Epithelial cell of proximal tubule (primary cell): ENCODE measurements at regions not wholly inside any gene's neighbourhood (a gene's known extent, or its start where the extent isn't known, plus 50 kb on each side); places are given as distances from the start of the nearest gene placed in this dataset.
A peak's percentile ranks its signal among the peaks of the same experiment; 100 is the strongest.
"Not testable (repeated sequence)": the region's sequence is repeated elsewhere in the genome, so short reads cannot be mapped to it uniquely, and the experiment has no call there.

ENCODE experiments used
- DNase-seq: peaks from one replicate; pipeline ENCODE4 v3.0.0-alpha.2; 2011; ENCODE audit warnings: low read depth
- H3K4me3 ChIP-seq: 2 replicates; pipeline ENCODE4 v1.5.1; 2011; ENCODE audit warnings: low read depth, mild to moderate bottlenecking, low read length
- TF ChIP-seq, protein P1 (sequence below): conservative IDR thresholded peaks from 2 replicates; pipeline ENCODE4 v1.5.1; 2012; ENCODE audit warnings: low read depth, mild to moderate bottlenecking, low read length

DNA sequence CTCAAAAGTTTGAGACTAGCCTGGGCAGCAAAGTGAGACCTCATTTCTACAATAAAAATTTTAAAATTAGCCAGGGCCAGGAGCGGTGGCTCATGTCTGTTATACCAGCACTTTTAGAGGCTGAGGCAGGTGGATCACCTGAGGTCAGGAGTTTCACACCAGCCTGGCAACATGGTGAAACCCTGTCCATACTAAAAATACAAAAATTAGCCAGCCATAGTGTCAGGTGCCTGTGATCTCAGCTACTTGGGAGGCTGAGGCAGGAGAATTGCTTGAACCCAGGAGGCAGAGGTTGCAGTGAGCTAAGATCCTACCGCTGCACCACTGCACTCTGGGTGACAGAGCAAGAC is 85.1 kb upstream of the MAP4 start:
- H3K4me3 ChIP-seq, DNase-seq: not testable (repeated sequence)

DNA sequence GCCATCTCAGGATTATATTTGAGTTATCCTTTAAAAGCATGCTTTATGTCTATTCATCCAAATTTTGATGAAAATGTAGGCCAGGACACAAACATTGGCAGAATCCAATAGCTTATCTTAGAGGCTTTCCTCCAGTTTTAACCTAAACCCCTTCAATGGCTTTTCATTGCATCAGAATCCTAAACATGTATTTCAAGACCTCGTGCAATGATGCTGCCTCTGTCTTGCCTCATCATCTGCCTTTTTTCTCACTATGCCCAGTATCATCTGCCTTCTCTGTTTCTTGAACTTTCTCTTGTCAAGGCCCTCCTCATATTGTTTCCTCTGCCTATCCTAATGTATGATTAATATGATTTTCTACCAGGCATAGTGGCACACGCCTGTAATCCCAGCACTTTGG is 76.1 kb upstream of the MAP4 start:
- DNase-seq, result no peak
- H3K4me3 ChIP-seq, result no peak overlapping the region
- TF ChIP-seq, protein P1, sequence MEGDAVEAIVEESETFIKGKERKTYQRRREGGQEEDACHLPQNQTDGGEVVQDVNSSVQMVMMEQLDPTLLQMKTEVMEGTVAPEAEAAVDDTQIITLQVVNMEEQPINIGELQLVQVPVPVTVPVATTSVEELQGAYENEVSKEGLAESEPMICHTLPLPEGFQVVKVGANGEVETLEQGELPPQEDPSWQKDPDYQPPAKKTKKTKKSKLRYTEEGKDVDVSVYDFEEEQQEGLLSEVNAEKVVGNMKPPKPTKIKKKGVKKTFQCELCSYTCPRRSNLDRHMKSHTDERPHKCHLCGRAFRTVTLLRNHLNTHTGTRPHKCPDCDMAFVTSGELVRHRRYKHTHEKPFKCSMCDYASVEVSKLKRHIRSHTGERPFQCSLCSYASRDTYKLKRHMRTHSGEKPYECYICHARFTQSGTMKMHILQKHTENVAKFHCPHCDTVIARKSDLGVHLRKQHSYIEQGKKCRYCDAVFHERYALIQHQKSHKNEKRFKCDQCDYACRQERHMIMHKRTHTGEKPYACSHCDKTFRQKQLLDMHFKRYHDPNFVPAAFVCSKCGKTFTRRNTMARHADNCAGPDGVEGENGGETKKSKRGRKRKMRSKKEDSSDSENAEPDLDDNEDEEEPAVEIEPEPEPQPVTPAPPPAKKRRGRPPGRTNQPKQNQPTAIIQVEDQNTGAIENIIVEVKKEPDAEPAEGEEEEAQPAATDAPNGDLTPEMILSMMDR, result no peak

DNA sequence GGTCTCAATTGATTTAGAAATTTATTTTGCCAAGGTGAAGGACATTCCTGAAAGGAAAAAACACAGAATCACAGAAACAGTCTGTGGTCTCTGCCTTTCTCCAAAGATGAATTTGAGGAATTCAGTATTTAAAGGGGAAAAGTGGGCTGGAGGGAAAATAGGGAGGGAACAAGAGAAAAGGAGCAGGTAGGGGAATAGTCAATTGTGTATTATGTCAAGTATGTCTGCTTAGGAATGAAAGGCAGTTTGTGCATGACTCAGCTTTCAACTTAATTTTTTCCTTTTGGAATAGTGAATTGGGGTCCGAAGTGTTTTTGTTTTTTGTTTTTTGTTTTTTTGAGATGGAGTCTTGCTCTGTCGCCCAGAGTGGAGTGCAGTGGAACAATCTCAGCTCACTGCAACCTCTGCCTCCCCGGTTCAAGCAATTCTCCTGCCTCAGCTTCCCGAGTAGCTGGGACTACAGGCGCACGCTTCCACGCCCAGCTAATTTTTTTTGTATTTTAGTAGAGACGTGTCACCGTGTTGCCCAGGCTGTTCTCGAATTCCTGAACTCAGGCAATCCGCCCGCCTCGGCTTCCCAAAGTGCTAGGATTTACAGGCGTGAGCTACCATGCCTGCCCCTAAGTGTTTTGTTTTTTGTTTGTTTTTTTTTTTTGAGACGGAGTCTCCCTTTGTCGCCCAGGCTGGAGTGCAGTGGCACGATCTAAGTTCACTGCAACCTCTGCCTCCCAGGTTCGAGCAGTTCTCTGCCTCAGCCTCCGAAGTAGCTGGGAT is 74.1 kb upstream of the MAP4 start:
- no peak for DNase-seq
- no peak overlapping the region for H3K4me3 ChIP-seq

DNA sequence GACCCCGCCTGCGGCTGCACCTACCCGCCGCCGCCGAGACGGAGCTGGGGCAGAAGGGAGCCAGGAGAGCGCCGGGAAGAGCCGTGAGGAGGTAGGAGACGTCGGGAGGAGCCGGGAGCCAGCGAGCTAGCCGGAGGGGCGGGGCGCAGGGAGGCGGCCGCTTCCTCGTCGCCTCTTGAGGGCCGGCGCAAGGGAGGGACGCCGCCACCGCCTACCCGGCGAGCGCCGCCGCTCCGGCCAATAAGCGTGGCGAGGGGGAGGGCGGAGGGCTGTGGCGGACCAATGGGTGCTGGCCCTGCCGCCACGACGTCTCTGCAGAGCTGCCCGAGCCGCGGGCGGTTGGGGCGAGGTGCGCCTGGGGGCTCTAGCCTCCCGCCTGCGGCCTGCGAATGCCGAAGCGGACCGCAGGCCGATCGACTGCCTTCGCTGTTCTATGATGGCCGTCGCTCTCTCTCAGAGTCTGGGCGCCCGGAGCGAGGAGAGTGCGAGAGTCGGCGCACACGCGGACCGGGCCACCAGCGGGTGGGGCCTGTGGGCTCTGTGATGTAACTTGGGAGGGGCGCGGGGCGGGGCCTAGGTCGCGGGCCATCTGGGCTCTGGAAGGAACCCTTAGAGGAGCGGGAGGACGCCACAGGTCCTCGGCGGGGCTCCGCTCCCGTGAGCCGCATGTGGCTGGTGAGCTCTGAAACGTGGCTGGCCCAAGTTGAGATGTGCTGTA is 72.7 kb upstream of the MAP4 start:
- peak overlapping the region; percentile 97 for H3K4me3 ChIP-seq
- TF ChIP-seq, protein P1, result no peak
- DNase-seq, result no peak

More for the DNA sequence above, 74.1 kb upstream of the MAP4 start:
- TF ChIP-seq, protein P1, result no peak

DNA sequence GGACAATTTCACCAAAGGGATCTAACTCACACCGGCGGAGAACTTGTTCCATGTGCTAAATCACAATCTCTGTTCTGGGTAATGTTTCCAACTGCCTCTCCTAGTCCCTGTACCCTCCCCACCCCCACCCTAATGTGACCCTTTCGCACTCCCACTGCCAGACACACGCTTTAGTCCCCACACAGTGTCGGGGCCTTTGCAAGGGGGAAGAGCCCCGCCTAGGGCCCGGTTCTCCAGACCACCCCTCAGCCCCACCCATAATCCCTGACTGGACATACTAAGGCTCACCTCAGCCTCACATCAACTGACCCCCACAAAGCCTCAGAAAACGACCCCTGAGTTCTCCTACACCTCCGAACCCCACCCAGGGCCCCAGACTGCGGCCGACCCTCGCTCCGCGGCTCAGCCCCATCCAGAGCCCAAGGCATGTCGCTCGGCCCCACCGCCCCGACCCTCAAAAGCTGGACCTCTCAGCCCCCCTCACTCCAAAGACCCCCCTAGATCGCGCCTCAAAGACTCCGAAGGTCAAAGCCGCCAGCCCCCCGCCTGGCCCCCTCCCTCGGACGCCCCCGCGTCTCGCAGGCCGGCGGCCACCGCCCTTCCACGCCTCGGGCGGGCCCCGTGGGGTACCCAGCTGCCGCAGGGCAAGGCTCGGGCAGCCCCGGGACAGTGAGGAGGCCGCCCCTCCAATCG is 72.0 kb upstream of the MAP4 start:
- no peak for DNase-seq
- TF ChIP-seq, protein P1, result no peak
- peak overlapping the region; percentile 97 for H3K4me3 ChIP-seq

DNA sequence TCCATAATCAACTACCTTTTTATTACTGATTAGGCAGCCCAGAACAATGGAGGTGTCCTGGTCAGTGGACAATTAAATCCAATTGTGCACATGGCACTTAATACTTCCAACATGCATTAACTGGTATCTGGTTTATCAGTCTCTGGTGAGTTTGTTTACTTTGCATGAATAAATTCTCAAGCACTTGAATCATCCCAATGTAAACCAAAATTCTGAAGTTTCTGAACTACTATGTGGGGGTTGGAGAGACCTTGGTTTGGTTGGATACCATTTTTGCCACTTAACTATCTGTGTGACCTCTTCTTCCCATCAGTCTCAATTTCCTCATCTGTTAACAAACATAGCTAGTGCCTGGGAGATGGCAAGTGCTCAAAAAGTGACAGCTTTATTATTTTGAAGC is 70.5 kb upstream of the MAP4 start:
- H3K4me3 ChIP-seq, result peak overlapping the region; percentile 97
- TF ChIP-seq, protein P1, result no peak
- DNase-seq, result no peak

DNA sequence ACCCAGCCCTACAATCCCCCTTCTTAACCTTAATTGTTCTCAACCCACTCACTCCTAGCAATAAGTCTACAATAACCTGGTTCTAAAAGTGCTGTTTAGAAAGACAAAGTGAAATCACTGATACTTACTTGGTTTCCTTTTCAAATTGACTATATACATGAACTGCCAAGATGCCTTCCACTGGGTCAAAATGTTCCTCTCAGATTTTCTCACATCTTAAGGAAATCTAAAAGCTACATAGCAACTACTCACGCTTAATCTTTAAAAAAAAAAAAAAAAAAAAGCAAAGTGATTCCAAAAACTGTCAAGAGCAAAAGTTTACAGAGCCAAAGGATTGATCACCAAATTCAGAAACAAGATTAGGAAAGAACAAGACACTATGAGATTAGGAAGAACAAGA is 68.7 kb upstream of the MAP4 start:
- TF ChIP-seq, protein P1, result no peak
- H3K4me3 ChIP-seq, result no peak overlapping the region
- no peak for DNase-seq
